GM23338 (cell line): ENCODE measurements at regions not wholly inside any gene's neighbourhood (a gene's known extent, or its start where the extent isn't known, plus 50 kb on each side); places are given as distances from the start of the nearest gene placed in this dataset.

Experiments used
- ATAC-seq: fragments of 200-7000 bp; cut with Tn5 transposase; 3 replicates; pipeline ENCODE4 v1.9.1; 2020
- DNase-seq: peaks from one replicate; pipeline ENCODE4 v3.0.0-alpha.2; 2015; ENCODE audit warnings: low spot score
- H2AFZ ChIP-seq: fragments of 200-600 bp; sonication (generic); 2 replicates; pipeline ENCODE4 v1.8.0; 2016; ENCODE audit warnings: antibody characterized with exemption, mild to moderate bottlenecking, moderate library complexity
- H3F3A ChIP-seq: fragments of 200-600 bp; sonication (generic); replicated peaks from 2 replicates; pipeline ENCODE4 v1.8.0; 2017; ENCODE audit warnings: antibody characterized with exemption, mixed run types, low read depth
- H3K27ac ChIP-seq: fragments of 200-600 bp; sonication (generic); 2 replicates; pipeline ENCODE4 v1.6.1; 2016; ENCODE audit warnings: low read depth
- H3K27me3 ChIP-seq: fragments of 200-600 bp; sonication (generic); 2 replicates; pipeline ENCODE4 v1.8.0; 2016; ENCODE audit warnings: mild to moderate bottlenecking, mixed run types, moderate library complexity; ENCODE audit not compliant: insufficient read depth
- H3K36me3 ChIP-seq: fragments of 200-600 bp; sonication (generic); 2 replicates; pipeline ENCODE4 v1.8.0; 2016; ENCODE audit warnings: mild to moderate bottlenecking; ENCODE audit not compliant: insufficient read depth
- H3K4me1 ChIP-seq: fragments of 200-600 bp; sonication (generic); 2 replicates; pipeline ENCODE4 v1.8.0; 2016; ENCODE audit warnings: mild to moderate bottlenecking, moderate library complexity; ENCODE audit not compliant: insufficient read depth
- H3K4me2 ChIP-seq: fragments of 200-600 bp; sonication (generic); 2 replicates; pipeline ENCODE4 v1.7.1; 2017; ENCODE audit warnings: mixed run types
- H3K4me3 ChIP-seq: fragments of 200-600 bp; sonication (generic); 2 replicates; pipeline ENCODE4 v1.6.1; 2016; ENCODE audit warnings: mixed run types
- H3K79me2 ChIP-seq: fragments of 200-600 bp; sonication (generic); replicated peaks from 2 replicates; pipeline ENCODE4 v1.8.0; 2017; ENCODE audit warnings: mild to moderate bottlenecking; ENCODE audit not compliant: insufficient read depth
- H3K9me2 ChIP-seq: fragments of 200-600 bp; sonication (generic); 2 replicates; pipeline ENCODE4 v1.8.0; 2017; ENCODE audit not compliant: insufficient read depth
- H4K20me1 ChIP-seq: fragments of 200-600 bp; sonication (generic); replicated peaks from 2 replicates; pipeline ENCODE4 v1.8.0; 2017; ENCODE audit warnings: mild to moderate bottlenecking; ENCODE audit not compliant: insufficient read depth
- H3K27ac Mint-ChIP-seq: 2 replicates; pipeline ENCODE4 v1.8.0; 2020; ENCODE audit warnings: inconsistent platforms, mild to moderate bottlenecking, moderate library complexity, mixed read lengths
- H3K27me3 Mint-ChIP-seq: 3 replicates; pipeline ENCODE4 v1.8.0; 2022; ENCODE audit warnings: low read depth, mild to moderate bottlenecking, moderate library complexity, mixed read lengths, inconsistent platforms; ENCODE audit not compliant: insufficient read depth, poor library complexity
- H3K36me3 Mint-ChIP-seq: 3 replicates; pipeline ENCODE4 v1.8.0; 2021; ENCODE audit warnings: low read depth, mild to moderate bottlenecking, inconsistent platforms, moderate library complexity, mixed read lengths
- H3K4me1 Mint-ChIP-seq: 3 replicates; pipeline ENCODE4 v1.8.0; 2020; ENCODE audit warnings: mild to moderate bottlenecking, inconsistent platforms, mixed read lengths
- H3K4me3 Mint-ChIP-seq: 3 replicates; pipeline ENCODE4 v1.8.0; 2021; ENCODE audit warnings: moderate library complexity, mild to moderate bottlenecking, inconsistent platforms, mixed read lengths
- H3K9me3 Mint-ChIP-seq: 3 replicates; pipeline ENCODE4 v1.8.0; 2020; ENCODE audit warnings: moderate library complexity, mild to moderate bottlenecking, inconsistent platforms, mixed read lengths
- CREB1 ChIP-seq: fragments of 250-450 bp; sonication (Bioruptor Pico); IDR thresholded peaks from 2 replicates; pipeline ENCODE4 v1.5.0; 2020; ENCODE audit warnings: low read depth, mild to moderate bottlenecking, moderate library complexity
- EZH2 ChIP-seq: fragments of 200-600 bp; sonication (generic); IDR thresholded peaks from one replicate; pipeline ENCODE4 v1.8.0; 2017; ENCODE audit warnings: antibody characterized with exemption, mild to moderate bottlenecking, low read depth; ENCODE audit not compliant: unreplicated experiment
- EZH2phosphoT487 ChIP-seq: fragments of 200-600 bp; sonication (generic); IDR thresholded peaks from one replicate; pipeline ENCODE4 v1.8.1; 2018; ENCODE audit warnings: antibody characterized with exemption; ENCODE audit not compliant: unreplicated experiment
- JUNB ChIP-seq: IDR thresholded peaks from one replicate; pipeline ENCODE4 v1.6.1; 2016; ENCODE audit warnings: antibody characterized with exemption; ENCODE audit not compliant: unreplicated experiment
- NANOG ChIP-seq: IDR thresholded peaks from 2 replicates; pipeline ENCODE4 v1.6.1; 2016; ENCODE audit warnings: antibody characterized with exemption, borderline replicate concordance
- POLR2AphosphoS5 ChIP-seq: IDR thresholded peaks from 2 replicates; pipeline ENCODE4 v1.6.1; 2016; ENCODE audit warnings: antibody characterized with exemption, low read depth
- ZNF114 ChIP-seq: fragments of 250-450 bp; sonication (Bioruptor Pico); IDR thresholded peaks from 2 replicates; pipeline ENCODE4 v1.5.0; 2020; ENCODE audit warnings: mild to moderate bottlenecking, moderate library complexity
- ZNF331 ChIP-seq: fragments of 250-450 bp; sonication (Bioruptor Pico); IDR thresholded peaks from 2 replicates; pipeline ENCODE4 v1.5.0; 2020; ENCODE audit warnings: low read depth, mild to moderate bottlenecking, moderate library complexity
- TF ChIP-seq, protein P1 (sequence below): fragments of 250-450 bp; sonication (Bioruptor Pico); IDR thresholded peaks from 2 replicates; pipeline ENCODE4 v1.5.0; 2020; ENCODE audit warnings: mild to moderate bottlenecking, moderate library complexity
- TF ChIP-seq, protein P2 (sequence below): IDR thresholded peaks from 2 replicates; pipeline ENCODE4 v1.6.1; 2016; ENCODE audit warnings: antibody characterized with exemption

DNA sequence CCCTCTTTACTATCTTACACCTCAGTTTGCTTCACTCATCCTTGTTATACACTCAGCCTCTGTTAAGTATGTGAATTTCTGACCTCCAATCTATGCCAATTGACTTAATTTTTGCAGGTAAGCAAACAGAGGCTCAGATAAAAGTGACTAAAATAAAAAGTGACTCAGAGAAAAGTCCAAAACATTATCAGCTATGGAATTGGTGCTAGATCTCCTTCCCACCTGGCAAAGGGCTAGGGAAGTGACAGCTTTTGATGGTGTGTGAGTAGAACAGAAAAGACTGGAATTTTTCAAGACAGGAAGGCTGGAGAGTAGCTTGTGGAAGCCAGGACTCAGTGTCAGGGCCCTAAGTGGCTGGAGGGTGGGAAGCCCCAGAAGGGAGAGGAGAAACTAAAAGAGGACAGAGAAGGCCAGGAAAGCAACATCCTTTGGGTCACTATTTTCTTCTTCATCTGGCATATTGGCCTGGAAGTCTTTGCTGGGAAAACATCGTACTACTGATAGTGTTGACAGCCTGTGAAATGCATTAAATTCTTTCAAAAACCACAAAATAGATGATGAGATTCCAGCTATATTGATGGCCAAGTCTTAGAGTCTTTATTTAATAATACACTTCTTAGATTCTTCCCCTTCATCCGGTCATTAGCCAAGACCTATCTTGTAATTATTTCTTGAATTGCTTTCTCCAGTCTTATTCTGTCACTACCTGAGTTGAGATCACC lies 392.8 kb downstream of the RAPGEF2 start:
- ATAC-seq (no peak), DNase-seq (no peak)
- no peak overlapping the region for H3K4me3 Mint-ChIP-seq
- Histone ChIP-seq H3F3A (no peaks in the 10 kb centered on the region), H3K4me1 (no peaks in the 10 kb centered on the region), H3K36me3 (no peaks in the 10 kb centered on the region), H3K9me2 (peaks cover 12% of the 10 kb centered on the region; the same call in 1 of the 2 replicates), H3K27me3 (no peaks in the 10 kb centered on the region), H3K4me2 (no peak overlapping the region), H3K4me3 (no peak overlapping the region), H3K79me2 (no peaks in the 10 kb centered on the region), H2AFZ (no peak overlapping the region), H4K20me1 (no peaks in the 10 kb centered on the region), H3K27ac (no peak overlapping the region)
- no peaks in the 10 kb centered on the region; the same call in 2 of the 3 replicates for H3K4me1 Mint-ChIP-seq
- H3K9me3 Mint-ChIP-seq, result peaks cover 29% of the 10 kb centered on the region
- H3K27ac Mint-ChIP-seq, result no peak overlapping the region
- peaks cover 23% of the 10 kb centered on the region for H3K36me3 Mint-ChIP-seq
- TF ChIP-seq EZH2phosphoT487 (no peak), ZNF114 (CRISPR knock-in tag) (no peak), EZH2 (no peak), POLR2AphosphoS5 (no peak)
- H3K27me3 Mint-ChIP-seq, result no peaks in the 10 kb centered on the region

DNA sequence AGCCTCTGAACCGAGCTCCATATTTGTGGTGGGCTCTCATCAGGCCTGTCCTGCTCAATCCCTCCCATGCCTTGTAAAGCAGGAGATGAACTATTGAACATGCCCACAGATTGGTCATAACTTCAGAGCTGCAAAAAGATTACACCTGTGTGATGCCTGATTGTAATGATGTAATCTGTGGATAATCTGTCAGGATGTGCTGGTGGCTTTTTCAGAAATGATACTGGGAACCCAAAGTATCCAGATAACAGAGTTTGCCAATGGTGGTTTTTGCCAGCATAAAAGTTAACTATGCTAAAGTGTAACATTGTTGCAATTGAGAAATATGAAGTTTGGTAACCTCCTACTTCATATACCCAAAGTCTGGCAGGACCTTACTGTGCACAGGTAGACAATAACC lies 393.4 kb downstream of the RAPGEF2 start:
- H3K9me3 Mint-ChIP-seq, result peaks cover 24% of the 10 kb centered on the region
- Histone ChIP-seq H2AFZ (no peak overlapping the region), H3K36me3 (no peaks in the 10 kb centered on the region), H4K20me1 (no peaks in the 10 kb centered on the region), H3F3A (no peaks in the 10 kb centered on the region), H3K79me2 (no peaks in the 10 kb centered on the region), H3K27me3 (no peaks in the 10 kb centered on the region), H3K4me2 (no peak overlapping the region), H3K4me1 (no peaks in the 10 kb centered on the region), H3K4me3 (no peak overlapping the region), H3K27ac (no peak overlapping the region), H3K9me2 (peaks cover 12% of the 10 kb centered on the region; the same call in 1 of the 2 replicates)
- ATAC-seq, result no peak
- no peak overlapping the region for H3K27ac Mint-ChIP-seq
- no peak for DNase-seq
- H3K36me3 Mint-ChIP-seq, result peaks cover 17% of the 10 kb centered on the region
- H3K4me3 Mint-ChIP-seq, result no peak overlapping the region
- no peaks in the 10 kb centered on the region for H3K27me3 Mint-ChIP-seq
- TF ChIP-seq EZH2, result no peak
- TF ChIP-seq JUNB, result no peak
- TF ChIP-seq POLR2AphosphoS5, result no peak
- TF ChIP-seq, protein P1, sequence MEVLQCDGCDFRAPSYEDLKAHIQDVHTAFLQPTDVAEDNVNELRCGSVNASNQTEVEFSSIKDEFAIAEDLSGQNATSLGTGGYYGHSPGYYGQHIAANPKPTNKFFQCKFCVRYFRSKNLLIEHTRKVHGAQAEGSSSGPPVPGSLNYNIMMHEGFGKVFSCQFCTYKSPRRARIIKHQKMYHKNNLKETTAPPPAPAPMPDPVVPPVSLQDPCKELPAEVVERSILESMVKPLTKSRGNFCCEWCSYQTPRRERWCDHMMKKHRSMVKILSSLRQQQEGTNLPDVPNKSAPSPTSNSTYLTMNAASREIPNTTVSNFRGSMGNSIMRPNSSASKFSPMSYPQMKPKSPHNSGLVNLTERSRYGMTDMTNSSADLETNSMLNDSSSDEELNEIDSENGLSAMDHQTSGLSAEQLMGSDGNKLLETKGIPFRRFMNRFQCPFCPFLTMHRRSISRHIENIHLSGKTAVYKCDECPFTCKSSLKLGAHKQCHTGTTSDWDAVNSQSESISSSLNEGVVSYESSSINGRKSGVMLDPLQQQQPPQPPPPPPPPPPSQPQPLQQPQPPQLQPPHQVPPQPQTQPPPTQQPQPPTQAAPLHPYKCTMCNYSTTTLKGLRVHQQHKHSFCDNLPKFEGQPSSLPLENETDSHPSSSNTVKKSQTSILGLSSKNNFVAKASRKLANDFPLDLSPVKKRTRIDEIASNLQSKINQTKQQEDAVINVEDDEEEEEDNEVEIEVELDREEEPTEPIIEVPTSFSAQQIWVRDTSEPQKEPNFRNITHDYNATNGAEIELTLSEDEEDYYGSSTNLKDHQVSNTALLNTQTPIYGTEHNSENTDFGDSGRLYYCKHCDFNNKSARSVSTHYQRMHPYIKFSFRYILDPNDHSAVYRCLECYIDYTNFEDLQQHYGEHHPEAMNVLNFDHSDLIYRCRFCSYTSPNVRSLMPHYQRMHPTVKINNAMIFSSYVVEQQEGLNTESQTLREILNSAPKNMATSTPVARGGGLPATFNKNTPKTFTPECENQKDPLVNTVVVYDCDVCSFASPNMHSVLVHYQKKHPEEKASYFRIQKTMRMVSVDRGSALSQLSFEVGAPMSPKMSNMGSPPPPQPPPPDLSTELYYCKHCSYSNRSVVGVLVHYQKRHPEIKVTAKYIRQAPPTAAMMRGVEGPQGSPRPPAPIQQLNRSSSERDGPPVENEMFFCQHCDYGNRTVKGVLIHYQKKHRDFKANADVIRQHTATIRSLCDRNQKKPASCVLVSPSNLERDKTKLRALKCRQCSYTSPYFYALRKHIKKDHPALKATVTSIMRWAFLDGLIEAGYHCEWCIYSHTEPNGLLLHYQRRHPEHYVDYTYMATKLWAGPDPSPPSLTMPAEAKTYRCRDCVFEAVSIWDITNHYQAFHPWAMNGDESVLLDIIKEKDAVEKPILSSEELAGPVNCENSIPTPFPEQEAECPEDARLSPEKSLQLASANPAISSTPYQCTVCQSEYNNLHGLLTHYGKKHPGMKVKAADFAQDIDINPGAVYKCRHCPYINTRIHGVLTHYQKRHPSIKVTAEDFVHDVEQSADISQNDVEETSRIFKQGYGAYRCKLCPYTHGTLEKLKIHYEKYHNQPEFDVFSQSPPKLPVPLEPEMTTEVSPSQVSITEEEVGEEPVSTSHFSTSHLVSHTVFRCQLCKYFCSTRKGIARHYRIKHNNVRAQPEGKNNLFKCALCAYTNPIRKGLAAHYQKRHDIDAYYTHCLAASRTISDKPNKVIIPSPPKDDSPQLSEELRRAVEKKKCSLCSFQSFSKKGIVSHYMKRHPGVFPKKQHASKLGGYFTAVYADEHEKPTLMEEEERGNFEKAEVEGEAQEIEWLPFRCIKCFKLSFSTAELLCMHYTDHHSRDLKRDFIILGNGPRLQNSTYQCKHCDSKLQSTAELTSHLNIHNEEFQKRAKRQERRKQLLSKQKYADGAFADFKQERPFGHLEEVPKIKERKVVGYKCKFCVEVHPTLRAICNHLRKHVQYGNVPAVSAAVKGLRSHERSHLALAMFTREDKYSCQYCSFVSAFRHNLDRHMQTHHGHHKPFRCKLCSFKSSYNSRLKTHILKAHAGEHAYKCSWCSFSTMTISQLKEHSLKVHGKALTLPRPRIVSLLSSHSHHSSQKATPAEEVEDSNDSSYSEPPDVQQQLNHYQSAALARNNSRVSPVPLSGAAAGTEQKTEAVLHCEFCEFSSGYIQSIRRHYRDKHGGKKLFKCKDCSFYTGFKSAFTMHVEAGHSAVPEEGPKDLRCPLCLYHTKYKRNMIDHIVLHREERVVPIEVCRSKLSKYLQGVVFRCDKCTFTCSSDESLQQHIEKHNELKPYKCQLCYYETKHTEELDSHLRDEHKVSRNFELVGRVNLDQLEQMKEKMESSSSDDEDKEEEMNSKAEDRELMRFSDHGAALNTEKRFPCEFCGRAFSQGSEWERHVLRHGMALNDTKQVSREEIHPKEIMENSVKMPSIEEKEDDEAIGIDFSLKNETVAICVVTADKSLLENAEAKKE (CRISPR knock-in tag), result no peak
- TF ChIP-seq ZNF331 (CRISPR knock-in tag), result no peak
- TF ChIP-seq CREB1 (CRISPR knock-in tag), result no peak
- TF ChIP-seq, protein P2, sequence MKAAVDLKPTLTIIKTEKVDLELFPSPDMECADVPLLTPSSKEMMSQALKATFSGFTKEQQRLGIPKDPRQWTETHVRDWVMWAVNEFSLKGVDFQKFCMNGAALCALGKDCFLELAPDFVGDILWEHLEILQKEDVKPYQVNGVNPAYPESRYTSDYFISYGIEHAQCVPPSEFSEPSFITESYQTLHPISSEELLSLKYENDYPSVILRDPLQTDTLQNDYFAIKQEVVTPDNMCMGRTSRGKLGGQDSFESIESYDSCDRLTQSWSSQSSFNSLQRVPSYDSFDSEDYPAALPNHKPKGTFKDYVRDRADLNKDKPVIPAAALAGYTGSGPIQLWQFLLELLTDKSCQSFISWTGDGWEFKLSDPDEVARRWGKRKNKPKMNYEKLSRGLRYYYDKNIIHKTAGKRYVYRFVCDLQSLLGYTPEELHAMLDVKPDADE, result no peak
- TF ChIP-seq NANOG, result no peak
- H3K4me1 Mint-ChIP-seq, result no peaks in the 10 kb centered on the region; the same call in 1 of the 3 replicates
